GM18519 (cell line): ENCODE measurements at regions not wholly inside any gene's neighbourhood (a gene's known extent, or its start where the extent isn't known, plus 50 kb on each side); places are given as distances from the start of the nearest gene placed in this dataset.
"Not testable (repeated sequence)": the region's sequence is repeated elsewhere in the genome, so short reads cannot be mapped to it uniquely, and the experiment has no call there.

Experiments
- ATAC-seq: cut with Tn5 transposase; IDR thresholded peaks from one replicate; pipeline ENCODE4 v1.9.1; 2021; ENCODE audit warnings: mild to moderate bottlenecking, moderate library complexity; ENCODE audit not compliant: unreplicated experiment, low FRiP score

DNA sequence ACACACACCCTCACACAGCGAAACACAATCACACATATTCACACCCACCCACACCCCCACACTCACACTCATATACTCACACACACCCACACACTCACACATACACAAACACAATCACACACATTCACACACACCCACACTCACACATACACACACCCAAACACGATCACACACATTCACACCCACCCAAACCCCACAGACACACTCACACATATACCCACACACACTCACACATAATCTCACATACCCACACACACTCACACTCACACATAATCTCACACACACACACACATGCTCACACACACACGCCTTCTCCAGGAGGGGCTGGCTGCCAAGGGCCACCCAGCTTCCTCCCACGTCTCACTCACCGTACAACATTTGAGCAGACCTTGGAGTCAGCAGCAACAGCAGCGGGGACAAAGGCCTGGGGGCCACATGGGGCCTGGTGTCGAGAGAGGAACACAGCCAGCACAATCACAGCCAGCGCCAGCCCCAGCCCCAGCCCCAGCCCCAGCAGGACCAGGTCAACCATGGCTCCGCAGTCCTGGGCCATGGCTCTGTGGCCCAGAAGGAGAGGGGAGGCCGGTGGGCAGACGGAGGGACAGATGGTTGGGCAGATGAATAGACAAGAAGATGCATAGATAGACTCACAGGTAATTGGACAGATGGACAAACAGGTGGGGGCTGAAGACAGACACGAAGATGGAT is 932.9 kb downstream of the TUBA3C start:
- ATAC-seq: not testable (repeated sequence)

DNA sequence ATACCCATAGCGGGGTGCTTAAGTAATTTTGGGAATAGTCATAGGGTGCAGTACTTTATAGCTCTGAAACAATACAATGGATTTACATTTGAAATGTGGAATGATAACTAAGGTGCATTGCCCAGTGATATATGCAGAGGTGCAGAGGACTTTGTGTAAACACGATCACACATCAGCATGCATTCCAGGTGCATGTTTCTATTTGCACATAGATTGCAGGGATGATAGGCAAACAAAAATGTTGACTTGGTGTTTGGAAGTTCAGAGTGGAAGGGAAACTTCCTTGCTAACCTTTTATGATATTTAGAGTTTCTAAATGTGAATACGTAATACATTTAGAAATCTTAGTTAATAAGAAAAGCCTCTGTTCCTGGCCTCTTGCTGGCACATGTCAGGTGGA is 941.5 kb downstream of the TUBA3C start:
- ATAC-seq: not testable (repeated sequence)

DNA sequence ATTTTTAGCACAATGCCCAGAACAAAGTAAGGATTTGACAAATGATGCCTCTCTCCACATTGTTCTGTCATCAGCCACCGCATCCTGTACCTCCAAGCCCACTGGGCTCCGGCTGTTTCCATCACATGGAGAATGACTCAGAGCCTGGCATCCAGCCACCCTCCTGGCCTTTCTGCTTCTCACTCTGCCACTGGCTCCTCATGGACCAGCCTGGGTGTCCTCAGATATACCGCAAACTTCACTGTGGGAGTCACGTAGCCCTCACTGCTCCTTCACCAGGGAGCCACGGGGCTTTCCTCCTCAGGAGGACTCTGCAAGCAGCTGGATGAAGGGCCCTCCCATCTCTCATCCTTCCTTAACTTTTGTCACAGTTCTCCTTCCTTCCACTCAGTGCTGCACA is 943.0 kb downstream of the TUBA3C start:
- not testable (repeated sequence) for ATAC-seq

- no peak for ATAC-seq
Observed at GRCh38 chr13:18236528-18236815, 945.2 kb downstream of the TUBA3C start.

DNA sequence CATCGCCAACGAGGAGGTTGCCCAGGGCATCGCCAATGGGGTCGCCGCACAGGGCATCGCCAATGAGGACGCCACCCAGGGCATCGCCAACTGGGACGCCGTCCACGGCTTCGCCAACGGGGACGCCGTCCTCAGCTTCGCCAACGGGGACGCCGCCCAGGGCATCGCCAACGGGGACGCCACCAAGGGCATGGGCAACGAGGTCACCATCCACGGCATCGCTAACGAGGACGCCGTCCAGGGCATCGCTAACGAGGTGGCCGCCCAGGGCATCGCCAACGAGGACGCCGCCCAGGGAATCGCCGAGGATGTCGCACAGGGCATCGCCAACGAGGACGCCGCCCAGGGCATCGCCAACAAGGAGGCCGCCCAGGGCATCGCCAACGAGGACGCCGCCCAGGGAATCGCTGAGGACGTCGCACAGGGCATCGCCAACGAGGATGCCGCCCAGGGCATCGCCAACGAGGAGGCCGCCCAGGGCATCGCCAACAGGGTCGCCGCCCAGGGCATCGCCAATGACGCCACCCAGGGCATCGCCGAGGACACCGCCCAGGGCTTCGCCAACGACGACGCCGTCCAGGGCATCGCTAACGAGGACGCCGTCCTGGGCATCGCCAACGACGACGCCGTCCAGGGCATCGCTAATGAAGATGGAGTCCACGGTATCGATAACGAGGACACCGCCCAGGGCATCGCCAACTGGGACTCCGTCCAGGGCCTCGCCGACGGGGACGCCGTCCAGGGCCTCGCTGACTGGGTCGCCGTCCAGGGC is 945.7 kb downstream of the TUBA3C start:
- ATAC-seq: no peak

DNA sequence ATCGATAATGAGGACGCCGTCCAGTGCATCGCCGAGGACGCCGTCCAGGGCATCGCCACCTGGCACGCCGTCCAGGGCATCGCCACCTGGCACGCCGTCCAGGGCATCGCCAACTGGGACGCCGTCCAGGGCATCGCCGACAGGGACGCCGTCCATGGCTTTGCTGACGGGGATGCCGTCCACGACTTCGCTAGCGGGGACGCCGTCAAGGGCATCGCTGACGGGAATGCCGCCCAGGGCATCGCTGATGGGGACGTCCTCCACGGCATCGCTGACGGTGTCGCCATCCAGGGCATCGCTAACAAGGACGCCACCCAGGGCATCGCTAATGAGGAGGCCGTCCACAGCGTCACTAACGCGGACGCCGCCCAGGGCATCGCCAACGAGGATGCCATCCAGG is 946.5 kb downstream of the TUBA3C start:
- no peak for ATAC-seq

DNA sequence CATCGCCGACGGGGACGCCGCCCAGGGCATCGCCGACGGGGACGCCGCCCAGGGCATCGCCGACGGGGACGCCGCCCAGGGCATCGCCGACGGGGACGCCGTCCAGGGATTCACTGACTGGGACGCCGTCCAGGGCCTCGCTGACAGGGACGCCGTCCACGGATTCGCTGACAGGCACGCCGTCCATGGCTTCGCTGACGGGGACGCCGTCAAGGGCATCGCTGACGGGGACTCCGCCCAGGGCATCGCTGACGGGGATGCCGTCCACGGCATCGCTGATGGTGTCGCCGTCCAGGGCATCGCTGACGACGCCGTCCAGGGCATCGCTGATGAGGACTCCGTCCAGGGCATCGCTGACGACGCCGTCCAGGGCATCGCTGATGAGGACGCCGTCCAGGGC is 947.2 kb downstream of the TUBA3C start:
- not testable (repeated sequence) for ATAC-seq

DNA sequence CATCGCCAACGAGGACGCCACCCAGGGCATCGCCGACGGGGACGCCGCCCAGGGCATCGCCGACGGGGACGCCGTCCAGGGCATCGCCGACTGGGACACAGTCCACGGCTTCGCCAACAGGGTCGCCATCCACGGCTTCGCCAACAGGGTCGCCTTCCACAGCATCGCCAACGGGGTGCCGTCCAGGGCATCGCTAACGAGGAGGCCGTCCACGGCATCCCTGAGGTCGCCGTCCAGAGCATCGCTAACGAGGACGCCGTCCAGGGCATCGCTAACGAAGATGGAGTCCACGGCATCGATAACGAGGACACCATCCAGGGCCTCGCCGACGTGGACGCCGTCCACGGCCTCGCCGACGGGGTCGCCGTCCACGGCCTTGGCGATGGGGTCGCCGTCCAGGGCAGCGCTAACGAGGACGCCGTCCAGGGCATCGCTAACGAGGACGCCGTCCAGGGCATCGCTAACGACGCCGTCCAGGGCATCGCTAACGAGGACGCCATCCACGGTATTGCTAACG is 947.8 kb downstream of the TUBA3C start:
- ATAC-seq: no peak

DNA sequence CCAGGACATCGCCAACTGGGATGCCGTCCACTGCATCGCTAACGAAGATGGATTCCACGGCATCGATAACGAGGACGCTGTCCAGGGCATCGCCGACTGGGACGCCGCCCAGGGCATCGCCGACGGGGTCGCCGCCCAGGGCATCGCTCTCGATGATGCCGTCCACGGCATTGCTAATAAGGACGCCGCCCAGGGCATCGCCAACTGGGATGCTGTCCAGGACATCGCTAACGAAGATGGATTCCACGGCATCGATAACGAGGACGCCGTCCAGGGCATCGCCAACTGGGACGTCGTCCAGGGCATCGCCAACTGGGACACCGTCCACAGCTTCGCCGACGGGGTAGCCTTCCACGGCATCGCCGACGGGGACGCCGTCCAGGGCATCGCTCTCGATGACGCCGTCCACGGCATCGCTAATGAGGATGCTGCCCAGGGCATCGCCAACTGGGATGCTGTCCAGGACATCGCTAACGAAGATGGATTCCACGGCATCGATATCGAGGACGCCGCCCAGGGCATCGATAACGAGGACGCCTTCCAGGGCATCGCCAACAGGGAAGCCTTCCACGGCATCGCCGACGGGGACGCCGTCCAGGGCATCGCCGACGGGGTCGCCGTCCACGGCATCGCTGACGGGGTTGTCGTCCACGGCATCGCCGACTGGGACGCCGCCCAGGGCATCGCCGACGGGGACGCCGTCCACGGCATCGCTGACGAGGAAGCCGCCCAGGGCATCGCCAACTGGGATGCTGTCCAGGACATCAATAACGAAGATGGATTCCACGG is 948.4 kb downstream of the TUBA3C start:
- ATAC-seq: no peak

GRCh38 chr13:18232298-18232993 is 949.2 kb downstream of the TUBA3C start:
- ATAC-seq: no peak

GRCh38 chr13:18224411-18224810 is 957.2 kb downstream of the TUBA3C start:
- ATAC-seq: not testable (repeated sequence)

GRCh38 chr13:18214689-18215088 is 966.9 kb downstream of the TUBA3C start:
- ATAC-seq: not testable (repeated sequence)

- not testable (repeated sequence) for ATAC-seq
Observed at GRCh38 chr13:18213511-18213910, 968.1 kb downstream of the TUBA3C start.

DNA sequence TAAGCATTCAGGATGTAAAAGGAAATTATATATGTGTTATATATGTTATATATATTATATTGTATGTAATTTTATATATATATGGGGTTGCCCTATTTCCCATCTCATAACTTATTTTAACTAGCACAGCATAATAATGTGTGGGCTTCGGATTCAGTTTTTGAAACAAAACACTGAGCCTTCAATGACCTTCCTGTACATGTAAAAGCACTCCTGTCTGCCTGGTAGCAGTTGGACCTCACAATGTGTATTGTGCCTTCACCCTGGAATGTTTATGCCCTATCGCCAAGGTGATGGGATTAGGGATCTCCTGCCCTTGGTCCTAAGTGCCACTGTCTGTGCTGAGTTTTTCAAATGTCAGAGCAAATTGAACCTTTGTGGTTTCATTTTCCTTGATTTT is 968.8 kb downstream of the TUBA3C start:
- no peak for ATAC-seq

- ATAC-seq: peak; percentile 91
Observed at GRCh38 chr13:18211752-18212560, 969.7 kb downstream of the TUBA3C start.

GRCh38 chr13:18204614-18205178 is 976.9 kb downstream of the TUBA3C start:
- not testable (repeated sequence) for ATAC-seq

- not testable (repeated sequence) for ATAC-seq
Observed at GRCh38 chr13:18195365-18195678, 986.3 kb downstream of the TUBA3C start.

DNA sequence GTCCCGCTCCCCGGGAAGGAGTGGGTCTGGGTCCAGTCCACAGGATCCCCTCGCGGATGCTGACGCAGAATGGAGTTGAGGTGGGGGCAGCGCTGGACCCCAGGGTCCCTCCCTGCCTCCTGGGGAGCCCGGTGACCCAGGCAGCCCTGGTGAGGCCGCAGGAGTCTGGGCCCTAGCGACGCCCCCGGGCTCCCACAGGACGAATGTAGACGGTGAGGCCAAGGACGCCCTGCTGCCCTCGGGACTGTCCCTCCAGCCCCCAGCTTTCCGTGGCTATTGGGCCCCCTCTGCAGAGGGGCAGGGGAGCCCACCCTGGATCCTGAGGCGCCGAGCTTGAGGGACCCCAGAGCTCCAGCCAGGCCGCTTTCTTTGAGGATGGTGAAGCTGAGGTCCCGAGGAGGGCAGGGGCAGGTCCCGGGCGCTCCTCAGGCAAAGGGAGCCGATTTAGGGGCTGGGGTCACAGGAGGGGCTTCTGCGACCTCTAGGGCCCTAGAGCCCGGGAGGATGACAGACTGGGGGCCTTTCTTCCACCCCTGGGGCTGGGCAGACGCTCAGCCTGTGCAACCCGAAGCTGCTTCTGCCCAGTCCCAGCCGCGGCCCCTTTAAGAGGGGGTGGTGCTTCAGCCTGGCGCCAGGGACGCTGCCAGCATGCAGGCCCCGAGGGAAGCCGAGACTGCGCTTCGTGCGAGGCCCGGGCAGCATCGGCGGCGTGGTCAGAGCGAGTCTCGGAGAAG is 986.8 kb downstream of the TUBA3C start:
- ATAC-seq: not testable (repeated sequence)

- not testable (repeated sequence) for ATAC-seq
Observed at GRCh38 chr13:18194104-18194503, 987.5 kb downstream of the TUBA3C start.
